ENCODE measurements at regions not wholly inside any gene's neighbourhood (a gene's known extent, or its start where the extent isn't known, plus 50 kb on each side); places are given as distances from the start of the nearest gene placed in this dataset.

DNA sequence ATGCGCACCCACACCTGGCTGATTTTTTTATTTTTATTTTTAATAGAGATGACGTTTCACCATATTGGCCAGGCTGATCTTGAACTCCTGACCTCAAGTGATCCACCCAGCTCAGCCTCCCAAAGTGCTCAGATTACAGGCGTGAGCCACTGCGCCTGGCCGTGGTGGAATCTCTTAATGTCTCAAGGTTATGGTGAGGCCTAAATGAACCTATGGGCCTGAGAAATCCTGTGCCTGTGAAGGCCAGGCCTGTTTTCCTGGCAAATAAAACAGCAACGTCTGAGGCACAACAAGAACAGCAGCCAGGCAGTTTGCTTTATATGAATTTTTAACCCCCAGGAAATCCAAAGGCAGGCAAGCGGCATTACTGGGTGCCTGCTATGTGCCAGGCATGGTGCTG is 297.5 kb upstream of the ZMIZ1 start:
- no peak for DNase-seq (ENCODE audit: low read depth, low spot score)
- H3K4me1 ChIP-seq (ENCODE audit: insufficient read depth, insufficient read length), result peaks cover 14% of the 10 kb centered on the region
- H3K4me3 ChIP-seq (ENCODE audit: insufficient read length, low read depth), result no peak overlapping the region
- H3K27me3 ChIP-seq (ENCODE audit: insufficient read depth, insufficient read length), result no peaks in the 10 kb centered on the region
- no peaks in the 10 kb centered on the region; the same call in 1 of the 2 replicates for H3K9me3 ChIP-seq (ENCODE audit: insufficient read depth, low read length)
- H3K9ac ChIP-seq (ENCODE audit: insufficient read length, low read depth), result no peak overlapping the region
- TF ChIP-seq ZNF274 (IDR thresholded peaks at IDR 0.05; ENCODE audit: low read depth, low read length), result no peak
- TF ChIP-seq YY1 (IDR thresholded peaks at IDR 0.05; ENCODE audit: insufficient read depth, insufficient read length), result no peak
- no peak for TF ChIP-seq SUZ12 (IDR thresholded peaks at IDR 0.05; ENCODE audit: extremely low read depth, insufficient read depth, insufficient read length)
- no peaks in the 10 kb centered on the region for H3K36me3 ChIP-seq (ENCODE audit: insufficient read depth, insufficient read length, low read length)

DNA sequence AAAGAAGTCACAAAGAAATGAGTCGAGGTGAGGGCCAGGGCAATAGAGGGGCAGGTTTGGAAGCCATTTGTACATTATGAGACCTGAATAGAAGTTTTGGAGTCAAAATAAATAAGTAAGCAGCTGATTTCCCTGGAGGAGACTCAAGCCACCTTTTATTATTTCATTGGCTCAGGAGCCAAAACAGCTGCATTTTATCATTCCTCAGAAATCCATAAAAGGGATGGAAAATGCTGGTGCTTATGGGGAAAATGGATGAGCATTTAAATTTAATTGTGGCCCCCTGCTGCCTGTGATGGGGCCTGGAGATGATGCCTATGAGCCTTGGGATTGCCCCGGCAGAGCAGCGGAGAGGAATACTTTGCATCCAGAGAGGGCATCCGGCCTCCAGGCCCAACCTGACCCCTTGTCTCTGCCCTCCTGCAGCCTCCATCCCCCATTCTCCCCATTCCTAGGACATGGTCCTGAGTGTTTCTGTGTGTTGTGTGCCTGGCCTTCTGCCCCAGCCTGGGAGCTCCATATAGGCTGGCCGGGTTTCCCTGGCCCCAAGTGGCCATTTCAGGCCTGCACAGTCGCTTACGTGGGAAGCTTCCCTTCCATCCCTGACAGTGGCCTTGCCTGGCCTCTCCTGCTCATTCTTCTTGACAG is 296.8 kb upstream of the ZMIZ1 start:
- no peaks in the 10 kb centered on the region for H3K36me3 ChIP-seq (ENCODE audit: insufficient read depth, insufficient read length, low read length)
- H3K4me1 ChIP-seq (ENCODE audit: insufficient read depth, insufficient read length), result peaks cover 16% of the 10 kb centered on the region
- TF ChIP-seq ZNF274 (IDR thresholded peaks at IDR 0.05; ENCODE audit: low read depth, low read length) (no peak), YY1 (IDR thresholded peaks at IDR 0.05; ENCODE audit: insufficient read depth, insufficient read length) (no peak), SUZ12 (IDR thresholded peaks at IDR 0.05; ENCODE audit: extremely low read depth, insufficient read depth, insufficient read length) (no peak)
- no peak overlapping the region for H3K4me3 ChIP-seq (ENCODE audit: insufficient read length, low read depth)
- DNase-seq (ENCODE audit: low read depth, low spot score), result no peak
- H3K9me3 ChIP-seq (ENCODE audit: insufficient read depth, low read length), result no peaks in the 10 kb centered on the region; the same call in 1 of the 2 replicates
- H3K9ac ChIP-seq (ENCODE audit: insufficient read length, low read depth), result no peak overlapping the region
- no peaks in the 10 kb centered on the region for H3K27me3 ChIP-seq (ENCODE audit: insufficient read depth, insufficient read length)

DNA sequence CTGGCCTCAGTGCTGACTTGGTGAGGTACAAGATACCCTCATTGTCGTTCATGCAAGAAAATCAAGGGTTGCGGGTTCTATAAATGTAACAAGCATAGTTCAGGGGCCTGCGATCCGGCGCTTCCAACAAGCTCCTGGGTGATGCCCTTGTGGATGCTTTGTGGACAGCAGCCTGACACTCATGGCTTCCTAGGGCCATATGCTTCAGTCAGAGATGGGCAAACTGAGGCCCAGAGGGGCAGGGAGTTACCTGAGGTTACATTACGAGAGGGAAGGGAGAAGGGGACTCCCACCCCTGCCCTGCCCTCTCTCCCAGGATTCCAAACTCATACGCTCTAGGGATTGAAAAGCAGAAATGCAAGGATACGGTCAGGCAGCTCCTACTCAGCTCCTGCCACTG is 296.3 kb upstream of the ZMIZ1 start:
- TF ChIP-seq ZNF274 (IDR thresholded peaks at IDR 0.05; ENCODE audit: low read depth, low read length), result no peak
- no peak for TF ChIP-seq SUZ12 (IDR thresholded peaks at IDR 0.05; ENCODE audit: extremely low read depth, insufficient read depth, insufficient read length)
- no peak for TF ChIP-seq YY1 (IDR thresholded peaks at IDR 0.05; ENCODE audit: insufficient read depth, insufficient read length)

DNA sequence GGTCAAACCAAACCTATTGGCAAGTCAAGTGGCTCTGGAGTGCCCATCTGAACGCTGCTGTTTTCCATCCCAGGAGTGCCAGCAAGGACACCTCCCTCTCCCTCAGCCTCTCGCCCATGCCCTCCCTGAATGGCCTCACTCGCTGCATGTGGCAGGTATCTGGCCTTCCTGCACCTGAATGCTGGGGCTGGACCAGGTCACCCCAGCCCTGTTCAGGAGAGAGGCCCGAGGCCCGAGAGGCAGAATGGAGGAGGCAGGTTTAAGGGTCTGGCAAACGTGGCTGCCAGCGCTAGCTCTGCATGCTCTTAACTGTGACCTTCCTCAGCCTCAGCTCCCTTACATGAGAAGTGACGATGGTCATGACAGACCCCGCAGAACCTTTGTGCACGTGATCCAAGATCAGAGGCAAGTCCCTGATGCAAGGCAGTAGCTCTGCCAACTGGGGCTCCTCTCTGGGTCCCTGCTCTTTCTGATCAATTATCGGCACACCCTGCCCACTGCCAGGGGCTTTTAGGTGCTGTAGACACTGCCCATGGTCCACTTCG is 295.7 kb upstream of the ZMIZ1 start:
- no peak for DNase-seq (ENCODE audit: low read depth, low spot score)
- peaks cover 2% of the 10 kb centered on the region for H3K27me3 ChIP-seq (ENCODE audit: insufficient read depth, insufficient read length)
- no peak overlapping the region for H3K4me3 ChIP-seq (ENCODE audit: insufficient read length, low read depth)
- H3K9ac ChIP-seq (ENCODE audit: insufficient read length, low read depth), result no peak overlapping the region
- peaks cover 19% of the 10 kb centered on the region for H3K4me1 ChIP-seq (ENCODE audit: insufficient read depth, insufficient read length)
- no peaks in the 10 kb centered on the region for H3K36me3 ChIP-seq (ENCODE audit: insufficient read depth, insufficient read length, low read length)
- H3K9me3 ChIP-seq (ENCODE audit: insufficient read depth, low read length), result no peaks in the 10 kb centered on the region; the same call in 1 of the 2 replicates
- TF ChIP-seq SUZ12 (IDR thresholded peaks at IDR 0.05; ENCODE audit: extremely low read depth, insufficient read depth, insufficient read length) (no peak), ZNF274 (IDR thresholded peaks at IDR 0.05; ENCODE audit: low read depth, low read length) (no peak), YY1 (IDR thresholded peaks at IDR 0.05; ENCODE audit: insufficient read depth, insufficient read length) (no peak)

More for the DNA sequence above, 296.3 kb upstream of the ZMIZ1 start:
- Histone ChIP-seq H3K9ac (ENCODE audit: insufficient read length, low read depth) (no peak overlapping the region), H3K9me3 (ENCODE audit: insufficient read depth, low read length) (no peaks in the 10 kb centered on the region; the same call in 1 of the 2 replicates), H3K36me3 (ENCODE audit: insufficient read depth, insufficient read length, low read length) (no peaks in the 10 kb centered on the region), H3K4me3 (ENCODE audit: insufficient read length, low read depth) (no peak overlapping the region), H3K27me3 (ENCODE audit: insufficient read depth, insufficient read length) (no peaks in the 10 kb centered on the region), H3K4me1 (ENCODE audit: insufficient read depth, insufficient read length) (peaks cover 19% of the 10 kb centered on the region)
- DNase-seq (ENCODE audit: low read depth, low spot score), result no peak

DNA sequence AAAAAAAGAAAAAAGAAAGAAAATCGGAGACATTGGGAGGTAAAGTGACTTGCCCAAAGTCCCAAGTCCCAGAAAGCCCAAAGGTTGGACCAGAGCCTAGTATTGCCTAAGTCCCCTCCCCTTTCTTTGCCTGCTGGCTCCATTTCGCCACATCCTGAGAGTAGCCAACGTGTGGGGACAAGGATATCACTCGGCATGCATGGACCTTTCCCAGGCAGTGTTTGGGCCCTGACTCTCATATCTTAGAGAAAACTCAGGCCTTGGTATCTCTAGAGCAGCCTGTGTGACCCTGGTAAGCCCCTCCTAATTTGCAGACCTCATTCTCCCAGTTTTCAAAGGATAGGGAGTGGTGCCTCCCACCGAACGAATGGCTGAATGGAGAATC is 294.2 kb upstream of the ZMIZ1 start:
- H3K36me3 ChIP-seq (ENCODE audit: insufficient read depth, insufficient read length, low read length), result no peaks in the 10 kb centered on the region
- H3K4me3 ChIP-seq (ENCODE audit: insufficient read length, low read depth), result no peak overlapping the region
- no peak overlapping the region for H3K9ac ChIP-seq (ENCODE audit: insufficient read length, low read depth)
- peaks cover 7% of the 10 kb centered on the region for H3K4me1 ChIP-seq (ENCODE audit: insufficient read depth, insufficient read length)
- H3K9me3 ChIP-seq (ENCODE audit: insufficient read depth, low read length), result no peaks in the 10 kb centered on the region; the same call in 1 of the 2 replicates
- DNase-seq (ENCODE audit: low read depth, low spot score), result no peak
- H3K27me3 ChIP-seq (ENCODE audit: insufficient read depth, insufficient read length), result peaks cover 8% of the 10 kb centered on the region
- no peak for TF ChIP-seq SUZ12 (IDR thresholded peaks at IDR 0.05; ENCODE audit: extremely low read depth, insufficient read depth, insufficient read length)
- no peak for TF ChIP-seq ZNF274 (IDR thresholded peaks at IDR 0.05; ENCODE audit: low read depth, low read length)
- no peak for TF ChIP-seq YY1 (IDR thresholded peaks at IDR 0.05; ENCODE audit: insufficient read depth, insufficient read length)

DNA sequence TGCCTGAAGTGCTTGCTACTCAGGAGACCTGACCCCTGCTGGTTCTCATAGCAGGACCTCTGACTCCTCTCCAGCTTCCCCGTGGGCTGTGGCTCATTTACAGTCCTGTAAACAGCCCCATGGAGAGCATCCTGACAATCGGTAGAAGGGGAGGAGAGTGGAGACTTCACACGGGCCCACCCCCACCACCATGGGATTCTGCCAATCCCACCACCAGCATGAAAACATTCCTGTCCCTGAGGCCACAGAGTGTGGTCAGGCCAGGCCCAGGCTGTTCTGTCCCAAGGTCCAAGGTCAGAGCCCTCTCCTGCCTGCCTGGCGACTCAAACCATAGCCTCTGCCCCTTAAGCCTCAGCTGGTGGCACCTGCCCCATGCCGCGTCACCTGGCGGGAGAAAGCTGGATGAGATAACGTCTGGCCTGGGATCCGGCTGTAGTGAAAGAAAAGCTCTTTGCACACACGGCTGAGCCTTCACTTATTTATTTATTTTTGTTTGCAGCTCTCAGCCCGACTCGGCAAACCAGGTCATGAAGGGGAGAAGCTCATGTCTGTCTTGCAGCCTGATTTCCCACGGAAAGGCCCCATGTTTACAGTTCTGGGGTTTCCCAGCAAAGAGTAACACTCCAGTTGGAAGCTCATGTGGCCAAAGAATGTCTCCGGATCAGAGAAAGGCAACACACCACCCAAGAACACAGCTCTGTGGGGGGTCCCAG is 293.6 kb upstream of the ZMIZ1 start:
- Histone ChIP-seq H3K36me3 (ENCODE audit: insufficient read depth, insufficient read length, low read length) (no peaks in the 10 kb centered on the region), H3K9ac (ENCODE audit: insufficient read length, low read depth) (no peak overlapping the region), H3K27me3 (ENCODE audit: insufficient read depth, insufficient read length) (peaks cover 8% of the 10 kb centered on the region), H3K4me1 (ENCODE audit: insufficient read depth, insufficient read length) (peaks cover 7% of the 10 kb centered on the region), H3K9me3 (ENCODE audit: insufficient read depth, low read length) (no peaks in the 10 kb centered on the region; the same call in 1 of the 2 replicates), H3K4me3 (ENCODE audit: insufficient read length, low read depth) (no peak overlapping the region)
- no peak for DNase-seq (ENCODE audit: low read depth, low spot score)
- TF ChIP-seq SUZ12 (IDR thresholded peaks at IDR 0.05; ENCODE audit: extremely low read depth, insufficient read depth, insufficient read length), result no peak
- no peak for TF ChIP-seq YY1 (IDR thresholded peaks at IDR 0.05; ENCODE audit: insufficient read depth, insufficient read length)
- TF ChIP-seq ZNF274 (IDR thresholded peaks at IDR 0.05; ENCODE audit: low read depth, low read length), result no peak

DNA sequence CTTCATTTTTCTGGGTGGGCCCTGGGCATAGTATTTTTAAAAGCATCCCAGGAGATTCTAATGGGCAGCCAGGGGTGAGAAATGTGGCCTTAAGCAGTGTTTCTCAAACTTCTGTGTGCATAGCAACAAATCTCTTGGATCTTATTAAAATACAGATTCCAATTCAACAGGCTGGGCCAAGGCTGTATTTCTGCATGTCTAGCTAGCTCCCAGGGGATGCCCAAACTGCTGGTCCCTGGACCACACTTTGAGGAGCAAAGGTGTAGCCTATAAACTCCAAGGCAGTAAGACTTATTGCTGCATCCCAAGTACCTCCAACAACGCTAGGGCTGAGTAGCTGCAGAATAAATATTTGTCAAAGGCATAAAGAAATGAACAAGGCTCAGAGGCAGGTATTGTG is 292.9 kb upstream of the ZMIZ1 start:
- TF ChIP-seq ZNF274 (IDR thresholded peaks at IDR 0.05; ENCODE audit: low read depth, low read length), result no peak
- no peak for TF ChIP-seq YY1 (IDR thresholded peaks at IDR 0.05; ENCODE audit: insufficient read depth, insufficient read length)
- no peak for TF ChIP-seq SUZ12 (IDR thresholded peaks at IDR 0.05; ENCODE audit: extremely low read depth, insufficient read depth, insufficient read length)
- Histone ChIP-seq H3K27me3 (ENCODE audit: insufficient read depth, insufficient read length) (peaks cover 8% of the 10 kb centered on the region), H3K4me1 (ENCODE audit: insufficient read depth, insufficient read length) (peaks cover 7% of the 10 kb centered on the region), H3K9me3 (ENCODE audit: insufficient read depth, low read length) (no peaks in the 10 kb centered on the region), H3K36me3 (ENCODE audit: insufficient read depth, insufficient read length, low read length) (no peaks in the 10 kb centered on the region), H3K4me3 (ENCODE audit: insufficient read length, low read depth) (no peak overlapping the region), H3K9ac (ENCODE audit: insufficient read length, low read depth) (no peak overlapping the region)
- DNase-seq (ENCODE audit: low read depth, low spot score), result no peak
